Activated naive CD8-positive, alpha-beta T cell treated with anti-CD3 and anti-CD28 coated beads, Interleukin-2, amount 10 ng/mL, durations not matched to agents 7 days and 5 days (primary cell): ENCODE measurements at regions not wholly inside any gene's neighbourhood (a gene's known extent, or its start where the extent isn't known, plus 50 kb on each side); places are given as distances from the start of the nearest gene placed in this dataset.

Experiments used
- ATAC-seq: fragments of 150-1000 bp; cut with Tn5 transposase; one replicate; pipeline ENCODE4 v1.10.0; 2021; ENCODE audit warnings: low read depth, moderate library complexity
- POLR2A ChIA-PET: fragments of 350-600 bp; sonication (Branson Sonifier 250); formaldehyde crosslinking; loops from one replicate; lab custom pipeline; 2021; ENCODE audit warnings: antibody characterized with exemption; lab: Charles Lee
- DNase-seq: peaks from one replicate; pipeline ENCODE4 v3.0.0; 2021
- H3K27ac Mint-ChIP-seq: one replicate; pipeline ENCODE4 v1.8.0; 2022; ENCODE audit warnings: mild to moderate bottlenecking, mixed read lengths
- H3K27me3 Mint-ChIP-seq: one replicate; pipeline ENCODE4 v1.8.0; 2022; ENCODE audit warnings: mild to moderate bottlenecking, moderate library complexity, mixed read lengths
- H3K36me3 Mint-ChIP-seq: one replicate; pipeline ENCODE4 v1.8.0; 2021; ENCODE audit warnings: mild to moderate bottlenecking, mixed read lengths
- H3K4me1 Mint-ChIP-seq: one replicate; pipeline ENCODE4 v1.8.0; 2021; ENCODE audit warnings: mixed read lengths
- H3K4me3 Mint-ChIP-seq: one replicate; pipeline ENCODE4 v1.8.0; 2022; ENCODE audit warnings: mild to moderate bottlenecking, moderate library complexity, mixed read lengths
- H3K9me3 Mint-ChIP-seq: one replicate; pipeline ENCODE4 v1.8.0; 2021; ENCODE audit warnings: mixed read lengths

DNA sequence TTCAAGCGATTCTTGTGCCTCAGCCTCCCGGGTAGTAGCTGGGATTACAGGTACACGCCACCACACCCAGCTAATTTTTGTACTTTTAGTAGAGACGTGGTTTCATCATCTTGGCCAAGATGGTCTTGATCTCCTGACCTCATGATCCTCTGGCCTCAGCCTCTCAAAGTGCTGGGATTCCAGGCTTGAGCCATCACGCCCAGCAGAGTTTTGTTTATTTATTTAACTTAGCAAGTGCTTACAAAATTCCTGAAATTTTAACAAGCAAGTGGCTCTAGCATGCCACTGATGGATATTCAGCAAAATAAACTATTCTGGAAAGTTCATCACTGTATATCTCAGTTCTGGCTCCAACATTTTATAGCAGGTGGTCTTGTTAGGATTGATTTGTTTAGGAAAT is 585.9 kb downstream of the OTOL1 start:
- H3K4me1 Mint-ChIP-seq = no peaks in the 10 kb centered on the region
- H3K27ac Mint-ChIP-seq = no peak overlapping the region
- no peak overlapping the region for H3K4me3 Mint-ChIP-seq
- no peaks in the 10 kb centered on the region for H3K27me3 Mint-ChIP-seq
- H3K9me3 Mint-ChIP-seq = peaks cover 1% of the 10 kb centered on the region
- H3K36me3 Mint-ChIP-seq = no peaks in the 10 kb centered on the region
- POLR2A ChIA-PET = no interaction called here
- DNase-seq = no peak
- no peak for ATAC-seq

DNA sequence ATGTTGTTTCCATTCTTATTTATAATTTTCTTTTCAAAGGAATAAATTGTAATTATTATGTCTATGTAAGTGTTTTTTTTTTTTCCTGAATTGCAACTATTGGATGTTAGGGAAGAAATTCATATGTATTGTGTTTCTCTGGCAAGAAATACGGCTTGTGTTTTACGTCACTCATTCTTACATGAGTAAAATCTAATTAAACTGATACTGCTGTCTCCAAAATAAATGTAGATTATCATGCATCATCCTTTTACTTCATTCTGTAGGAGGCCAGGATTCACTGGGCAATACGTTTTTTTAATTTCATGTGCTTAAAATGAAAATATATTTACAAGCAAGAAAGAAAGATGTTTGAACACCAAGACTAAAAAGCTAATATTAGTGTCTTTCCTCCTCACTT is 590.8 kb downstream of the OTOL1 start:
- ATAC-seq (no peak), DNase-seq (no peak)
- no peak overlapping the region for H3K4me3 Mint-ChIP-seq
- no peaks in the 10 kb centered on the region for H3K36me3 Mint-ChIP-seq
- no peaks in the 10 kb centered on the region for H3K4me1 Mint-ChIP-seq
- H3K27me3 Mint-ChIP-seq = no peaks in the 10 kb centered on the region
- POLR2A ChIA-PET = no interaction called here
- H3K27ac Mint-ChIP-seq = no peak overlapping the region
- H3K9me3 Mint-ChIP-seq = peaks cover 5% of the 10 kb centered on the region

DNA sequence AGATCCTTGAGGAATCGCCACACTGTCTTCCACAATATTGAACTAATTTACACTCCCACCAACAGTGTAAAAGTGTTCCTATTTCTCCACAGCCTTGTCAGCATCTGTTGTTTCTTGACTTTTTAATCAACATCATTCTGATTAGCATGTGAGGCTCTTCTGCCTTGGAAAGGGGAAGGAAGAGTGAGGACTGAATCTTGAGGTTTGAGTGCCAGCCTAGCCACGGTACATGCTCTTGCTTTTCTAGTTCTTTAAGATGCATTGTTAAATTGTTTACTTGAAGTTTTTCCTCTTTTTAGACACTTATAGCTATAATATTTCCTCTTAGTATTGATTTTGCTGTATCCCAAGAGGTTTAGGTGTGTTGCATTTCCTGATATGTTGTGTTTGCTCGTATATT is 596.1 kb downstream of the OTOL1 start:
- Mint-ChIP-seq H3K4me3 (no peak overlapping the region), H3K4me1 (no peaks in the 10 kb centered on the region), H3K36me3 (no peaks in the 10 kb centered on the region), H3K27me3 (no peaks in the 10 kb centered on the region), H3K9me3 (peaks cover 5% of the 10 kb centered on the region), H3K27ac (no peak overlapping the region)
- POLR2A ChIA-PET = no interaction called here
- ATAC-seq (no peak), DNase-seq (no peak)

DNA sequence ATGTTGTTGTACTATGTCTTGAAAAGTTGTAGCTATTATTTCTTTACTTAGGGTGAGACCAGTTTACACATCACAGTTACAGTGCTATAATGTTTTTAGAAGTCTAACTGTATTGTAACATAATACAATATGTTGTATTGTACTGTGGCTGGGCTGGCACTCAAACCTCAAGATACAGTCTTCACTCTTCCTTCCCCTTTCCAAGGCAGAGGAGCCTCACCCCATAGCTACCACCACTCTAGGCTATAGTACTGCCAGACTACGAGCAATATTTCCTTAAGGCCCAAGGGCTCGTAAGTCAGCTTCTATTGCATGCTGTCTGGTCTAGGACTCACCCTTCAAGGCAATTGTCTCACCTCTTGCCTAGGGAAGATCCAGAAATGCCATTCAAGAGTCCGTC is 597.7 kb downstream of the OTOL1 start:
- no peaks in the 10 kb centered on the region for H3K4me1 Mint-ChIP-seq
- H3K27ac Mint-ChIP-seq = no peak overlapping the region
- peaks cover 5% of the 10 kb centered on the region for H3K9me3 Mint-ChIP-seq
- H3K36me3 Mint-ChIP-seq = no peaks in the 10 kb centered on the region
- POLR2A ChIA-PET = no interaction called here
- H3K4me3 Mint-ChIP-seq = no peak overlapping the region
- ATAC-seq (no peak), DNase-seq (no peak)
- H3K27me3 Mint-ChIP-seq = no peaks in the 10 kb centered on the region

DNA sequence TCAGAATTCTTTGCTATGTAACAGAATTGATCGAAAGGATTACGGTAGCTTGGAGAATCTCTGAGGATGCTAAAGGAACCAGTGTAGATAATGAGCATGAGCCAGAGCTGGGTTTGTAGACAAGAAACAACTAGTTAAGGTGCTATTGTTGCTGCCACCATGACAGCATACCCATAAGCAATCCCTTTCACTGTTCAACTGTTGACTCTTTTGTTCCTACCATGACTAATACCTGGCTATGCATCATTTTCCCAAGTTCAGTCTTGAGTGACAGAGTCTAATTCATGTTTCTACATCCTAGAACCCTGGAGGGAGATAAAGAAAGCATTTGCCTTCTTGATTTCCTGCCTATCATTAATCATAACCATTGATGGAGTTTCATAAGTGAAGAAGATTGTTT is 600.3 kb downstream of the OTOL1 start:
- DNase-seq (no peak), ATAC-seq (no peak)
- H3K36me3 Mint-ChIP-seq = no peaks in the 10 kb centered on the region
- no peaks in the 10 kb centered on the region for H3K4me1 Mint-ChIP-seq
- POLR2A ChIA-PET = no interaction called here
- no peaks in the 10 kb centered on the region for H3K27me3 Mint-ChIP-seq
- H3K4me3 Mint-ChIP-seq = no peak overlapping the region
- no peak overlapping the region for H3K27ac Mint-ChIP-seq
- peaks cover 3% of the 10 kb centered on the region for H3K9me3 Mint-ChIP-seq

DNA sequence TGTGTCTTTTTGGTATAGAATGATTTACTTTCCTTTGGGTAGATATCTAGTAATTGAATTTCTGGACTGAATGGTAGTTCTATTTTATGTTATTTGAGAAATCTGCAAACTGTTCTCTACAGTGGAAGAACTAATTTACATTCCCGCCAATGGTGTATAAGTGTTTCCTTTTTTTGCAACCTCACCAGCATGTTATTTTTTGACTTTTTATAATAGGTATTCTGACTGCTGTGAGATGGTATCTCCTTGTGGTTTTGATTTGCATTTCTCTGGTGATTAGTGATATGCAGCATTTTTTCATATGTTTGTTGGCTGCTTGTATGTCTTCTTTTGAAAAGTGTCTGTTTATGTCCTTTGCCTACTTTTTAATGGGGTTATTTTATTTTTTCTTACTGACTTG is 607.2 kb downstream of the OTOL1 start:
- H3K9me3 Mint-ChIP-seq = no peaks in the 10 kb centered on the region
- ATAC-seq (no peak), DNase-seq (no peak)
- H3K4me1 Mint-ChIP-seq = no peaks in the 10 kb centered on the region
- H3K27me3 Mint-ChIP-seq = no peaks in the 10 kb centered on the region
- no peak overlapping the region for H3K27ac Mint-ChIP-seq
- no peak overlapping the region for H3K4me3 Mint-ChIP-seq
- POLR2A ChIA-PET = no interaction called here
- no peaks in the 10 kb centered on the region for H3K36me3 Mint-ChIP-seq

DNA sequence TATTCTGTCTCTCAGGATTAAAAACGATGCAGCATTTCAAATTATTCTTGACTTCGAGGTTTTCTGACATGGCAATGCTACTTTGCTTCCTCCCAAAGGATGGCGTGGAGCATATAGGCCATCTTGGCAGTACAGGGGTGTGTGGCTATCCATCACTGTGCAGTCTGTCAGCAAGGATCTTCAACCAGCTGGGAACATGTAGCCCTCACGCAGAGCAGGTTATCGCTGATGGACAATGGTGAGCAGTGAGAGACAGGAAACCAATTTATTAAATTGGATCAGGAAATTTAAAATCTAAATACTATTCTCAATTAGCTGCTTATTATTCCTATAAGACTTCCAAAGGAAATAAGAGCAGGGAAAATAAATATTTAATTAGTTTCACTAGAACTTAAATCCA is 615.3 kb downstream of the OTOL1 start:
- Mint-ChIP-seq H3K27me3 (no peaks in the 10 kb centered on the region), H3K9me3 (no peaks in the 10 kb centered on the region), H3K4me3 (no peak overlapping the region), H3K27ac (no peak overlapping the region), H3K36me3 (no peaks in the 10 kb centered on the region), H3K4me1 (no peaks in the 10 kb centered on the region)
- POLR2A ChIA-PET = no interaction called here
- ATAC-seq (no peak), DNase-seq (no peak)

DNA sequence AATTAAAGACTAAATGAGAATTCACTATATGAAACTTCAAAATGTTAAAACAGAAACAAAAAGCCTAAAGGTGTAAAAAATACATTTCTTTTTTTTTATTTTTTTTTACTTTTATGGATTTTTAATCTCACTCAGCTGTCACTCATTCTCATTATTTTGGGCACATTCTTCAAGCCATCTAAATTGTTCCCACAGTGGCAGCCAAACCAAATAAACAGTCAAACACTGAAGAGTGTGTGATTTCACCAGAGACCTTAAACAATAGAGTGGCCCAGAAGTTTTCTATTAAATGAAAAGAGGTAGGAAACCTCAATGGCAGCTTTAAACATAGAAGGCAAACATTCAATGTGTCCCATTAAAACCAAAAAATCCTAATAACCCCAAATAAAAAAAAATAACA is 616.1 kb downstream of the OTOL1 start:
- Mint-ChIP-seq H3K4me1 (no peaks in the 10 kb centered on the region), H3K9me3 (no peaks in the 10 kb centered on the region), H3K27me3 (no peaks in the 10 kb centered on the region), H3K36me3 (no peaks in the 10 kb centered on the region), H3K27ac (no peak overlapping the region), H3K4me3 (no peak overlapping the region)
- no peak for DNase-seq
- POLR2A ChIA-PET = no interaction called here
- ATAC-seq = no peak

DNA sequence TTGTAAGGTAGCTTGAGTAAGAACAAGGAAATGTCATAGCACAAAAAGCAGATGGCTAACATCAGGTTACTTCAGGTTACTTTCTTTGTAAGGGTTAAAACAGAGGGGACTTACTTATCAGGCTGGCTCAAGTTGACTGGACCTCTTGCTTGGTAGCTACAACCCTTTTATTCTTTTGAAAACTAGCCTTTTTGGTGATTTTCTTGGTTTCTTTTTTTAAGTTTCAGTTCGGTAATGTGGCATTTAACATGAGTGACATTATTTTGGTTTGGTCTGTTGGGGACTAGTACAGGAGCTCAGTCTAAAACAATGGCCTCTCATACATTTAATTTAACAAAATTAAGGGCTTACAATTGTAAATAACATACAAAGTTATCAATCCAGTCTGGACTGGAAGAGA is 621.4 kb downstream of the OTOL1 start:
- DNase-seq (no peak), ATAC-seq (no peak)
- POLR2A ChIA-PET = no interaction called here
- no peaks in the 10 kb centered on the region for H3K27me3 Mint-ChIP-seq
- H3K9me3 Mint-ChIP-seq = peaks cover 4% of the 10 kb centered on the region
- no peaks in the 10 kb centered on the region for H3K36me3 Mint-ChIP-seq
- no peaks in the 10 kb centered on the region for H3K4me1 Mint-ChIP-seq
- H3K27ac Mint-ChIP-seq = no peak overlapping the region
- H3K4me3 Mint-ChIP-seq = no peak overlapping the region

DNA sequence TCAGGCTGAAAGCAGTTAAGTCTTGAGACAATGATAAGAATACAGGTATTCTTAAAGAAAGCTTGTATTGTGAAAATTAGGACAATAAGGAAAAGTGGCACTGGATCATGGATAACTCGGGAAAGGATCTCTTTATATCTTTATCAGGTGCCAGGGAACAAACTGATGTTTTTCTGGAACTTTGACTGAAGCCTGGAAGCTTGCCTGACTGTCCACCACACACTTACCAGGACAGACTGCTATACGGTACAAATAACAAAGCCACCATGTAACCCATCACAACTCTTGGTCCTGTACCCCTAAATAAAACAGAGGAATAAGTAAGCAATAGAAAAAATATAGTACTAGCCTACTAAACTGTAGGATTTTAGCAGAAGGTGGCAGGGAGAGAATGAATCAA is 623.0 kb downstream of the OTOL1 start:
- ATAC-seq = no peak
- Mint-ChIP-seq H3K27me3 (no peaks in the 10 kb centered on the region), H3K27ac (no peak overlapping the region), H3K4me1 (no peaks in the 10 kb centered on the region), H3K4me3 (no peak overlapping the region), H3K36me3 (no peaks in the 10 kb centered on the region), H3K9me3 (peaks cover 4% of the 10 kb centered on the region)
- POLR2A ChIA-PET = no interaction called here
- DNase-seq = no peak

DNA sequence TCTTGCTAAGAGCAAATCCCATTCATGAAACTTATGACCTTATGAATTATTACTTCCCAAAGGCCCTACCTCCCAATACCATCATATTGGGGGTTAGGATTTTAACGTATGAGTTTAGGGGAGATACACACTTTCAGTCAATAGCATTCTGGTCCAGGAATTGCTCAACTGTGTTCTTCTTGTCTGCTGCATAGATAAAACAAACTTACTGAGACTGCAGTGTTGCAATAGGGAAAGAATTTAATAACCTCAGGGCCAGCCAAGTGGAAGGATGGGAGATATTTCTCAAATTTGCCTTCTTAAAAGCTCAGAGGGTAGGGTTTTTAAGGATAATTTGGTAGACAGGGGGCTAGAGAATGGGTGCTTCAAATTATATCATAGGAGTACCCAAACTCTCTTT is 625.8 kb downstream of the OTOL1 start:
- no peaks in the 10 kb centered on the region for H3K27me3 Mint-ChIP-seq
- no peak for ATAC-seq
- POLR2A ChIA-PET = no interaction called here
- H3K27ac Mint-ChIP-seq = no peak overlapping the region
- no peaks in the 10 kb centered on the region for H3K36me3 Mint-ChIP-seq
- no peak for DNase-seq
- H3K4me3 Mint-ChIP-seq = no peak overlapping the region
- H3K9me3 Mint-ChIP-seq = peaks cover 4% of the 10 kb centered on the region
- H3K4me1 Mint-ChIP-seq = no peaks in the 10 kb centered on the region

DNA sequence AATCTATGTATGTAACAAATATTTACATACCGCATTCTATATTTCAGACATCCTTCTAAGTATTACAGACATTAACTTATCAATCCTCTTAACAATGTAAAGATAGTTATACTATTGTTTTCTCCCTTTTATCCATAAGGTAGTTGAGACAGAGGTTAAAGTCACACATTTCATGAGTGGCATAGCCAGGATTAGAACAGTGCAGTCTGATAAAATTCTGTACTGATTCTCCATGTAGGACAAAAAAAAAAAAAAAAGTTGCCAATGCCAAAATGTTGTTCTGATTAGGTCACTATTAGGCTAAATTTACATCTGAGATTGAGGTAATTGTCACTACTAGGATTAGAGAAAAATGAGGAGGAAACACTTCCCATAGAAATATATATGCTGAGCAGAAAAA is 629.2 kb downstream of the OTOL1 start:
- no peak for DNase-seq
- Mint-ChIP-seq H3K27ac (no peak overlapping the region), H3K36me3 (no peaks in the 10 kb centered on the region), H3K4me1 (no peaks in the 10 kb centered on the region), H3K9me3 (peaks cover 4% of the 10 kb centered on the region), H3K4me3 (no peak overlapping the region), H3K27me3 (no peaks in the 10 kb centered on the region)
- ATAC-seq = no peak
- POLR2A ChIA-PET = no interaction called here

DNA sequence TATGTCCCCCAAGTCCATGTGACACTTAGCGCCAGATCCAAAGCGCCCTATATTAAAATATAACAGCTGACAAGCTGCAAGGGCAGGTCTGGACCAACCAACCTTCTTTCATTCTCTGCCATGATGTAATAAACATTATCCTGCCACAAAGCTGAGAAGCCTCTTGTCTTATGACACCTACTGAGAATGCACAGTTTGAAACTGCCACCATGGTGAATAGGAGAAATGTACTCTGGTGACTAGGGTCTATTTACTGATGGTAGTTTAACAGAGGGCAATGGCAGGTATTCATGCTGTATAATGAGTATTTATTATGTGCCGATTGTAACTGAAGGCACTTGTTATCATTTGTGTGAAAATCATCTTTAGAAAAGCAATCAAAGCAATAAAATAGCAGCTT is 634.0 kb downstream of the OTOL1 start:
- H3K36me3 Mint-ChIP-seq = no peaks in the 10 kb centered on the region
- H3K9me3 Mint-ChIP-seq = no peaks in the 10 kb centered on the region
- POLR2A ChIA-PET = no interaction called here
- DNase-seq (no peak), ATAC-seq (no peak)
- no peaks in the 10 kb centered on the region for H3K4me1 Mint-ChIP-seq
- H3K27me3 Mint-ChIP-seq = no peaks in the 10 kb centered on the region
- H3K27ac Mint-ChIP-seq = no peak overlapping the region
- no peak overlapping the region for H3K4me3 Mint-ChIP-seq

DNA sequence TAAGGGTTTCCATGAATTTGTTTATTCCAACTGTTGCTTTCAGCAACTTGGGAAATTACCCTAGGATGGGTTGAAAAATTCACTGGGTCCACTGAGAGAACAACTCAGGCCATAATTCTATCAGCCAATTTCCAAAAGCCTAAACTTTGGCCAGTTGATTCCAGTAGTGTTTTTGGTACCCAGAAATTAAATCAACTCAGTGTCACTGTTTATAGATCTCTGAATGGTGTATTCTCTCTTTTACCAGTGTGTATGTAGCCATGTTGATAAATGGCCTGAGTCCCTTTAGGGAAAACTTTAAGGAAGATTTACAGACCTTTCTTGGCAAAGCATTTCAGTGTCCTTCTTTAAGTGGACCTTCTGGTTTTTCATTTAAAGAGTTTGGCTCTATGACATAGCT is 636.4 kb downstream of the OTOL1 start:
- Mint-ChIP-seq H3K9me3 (no peaks in the 10 kb centered on the region), H3K4me1 (no peaks in the 10 kb centered on the region), H3K36me3 (no peaks in the 10 kb centered on the region), H3K4me3 (no peak overlapping the region), H3K27ac (no peak overlapping the region), H3K27me3 (no peaks in the 10 kb centered on the region)
- POLR2A ChIA-PET = no interaction called here
- ATAC-seq (no peak), DNase-seq (no peak)

DNA sequence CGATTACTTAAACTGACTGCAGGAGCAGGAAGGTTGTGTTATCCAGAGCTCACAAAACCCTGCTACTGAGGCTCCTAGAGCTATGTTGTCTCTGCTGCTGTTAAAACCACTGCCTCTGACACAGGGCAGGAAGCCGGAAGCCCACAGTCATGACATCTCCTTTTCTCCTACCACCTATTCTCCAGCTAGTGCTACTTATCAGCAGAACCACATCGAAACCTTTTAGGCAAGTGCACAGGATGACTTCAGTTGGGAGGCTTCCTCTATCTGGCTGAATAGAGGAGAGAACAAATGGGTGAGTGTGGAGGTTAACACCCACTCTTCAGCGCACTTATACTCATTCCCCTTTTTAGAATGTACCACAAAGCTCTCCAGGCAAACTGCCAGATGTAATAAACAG is 638.0 kb downstream of the OTOL1 start:
- ATAC-seq (peak; percentile 100), DNase-seq (peak; percentile 22)
- POLR2A ChIA-PET = no interaction called here
- no peaks in the 10 kb centered on the region for H3K9me3 Mint-ChIP-seq
- H3K27me3 Mint-ChIP-seq = no peaks in the 10 kb centered on the region
- no peaks in the 10 kb centered on the region for H3K36me3 Mint-ChIP-seq
- no peaks in the 10 kb centered on the region for H3K4me1 Mint-ChIP-seq
- H3K27ac Mint-ChIP-seq = no peak overlapping the region
- H3K4me3 Mint-ChIP-seq = no peak overlapping the region
